ENCODE measurements at regions not wholly inside any gene's neighbourhood (a gene's known extent, or its start where the extent isn't known, plus 50 kb on each side); places are given as distances from the start of the nearest gene placed in this dataset.

DNA sequence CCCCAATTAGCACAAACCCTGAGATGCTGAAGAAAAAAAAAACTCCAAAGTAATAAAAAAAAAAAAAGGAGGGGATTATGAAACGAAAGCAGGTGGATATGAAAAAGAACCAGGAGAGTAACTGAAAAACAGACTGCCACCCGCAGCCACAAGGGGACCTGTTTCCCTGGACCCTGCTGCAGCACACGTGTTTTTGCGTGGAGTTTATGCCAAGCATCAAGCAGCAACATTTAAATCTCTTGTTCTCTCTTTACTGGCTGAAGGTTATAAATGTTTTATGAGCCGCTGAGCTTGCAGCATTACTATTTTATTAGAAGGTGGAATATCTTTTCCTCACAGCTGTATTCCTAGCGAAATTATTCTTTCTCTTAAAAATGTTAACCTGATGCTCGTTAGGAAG, 131.6 kb upstream of the OLIG3 start:
- TF ChIP-seq, protein P1, sequence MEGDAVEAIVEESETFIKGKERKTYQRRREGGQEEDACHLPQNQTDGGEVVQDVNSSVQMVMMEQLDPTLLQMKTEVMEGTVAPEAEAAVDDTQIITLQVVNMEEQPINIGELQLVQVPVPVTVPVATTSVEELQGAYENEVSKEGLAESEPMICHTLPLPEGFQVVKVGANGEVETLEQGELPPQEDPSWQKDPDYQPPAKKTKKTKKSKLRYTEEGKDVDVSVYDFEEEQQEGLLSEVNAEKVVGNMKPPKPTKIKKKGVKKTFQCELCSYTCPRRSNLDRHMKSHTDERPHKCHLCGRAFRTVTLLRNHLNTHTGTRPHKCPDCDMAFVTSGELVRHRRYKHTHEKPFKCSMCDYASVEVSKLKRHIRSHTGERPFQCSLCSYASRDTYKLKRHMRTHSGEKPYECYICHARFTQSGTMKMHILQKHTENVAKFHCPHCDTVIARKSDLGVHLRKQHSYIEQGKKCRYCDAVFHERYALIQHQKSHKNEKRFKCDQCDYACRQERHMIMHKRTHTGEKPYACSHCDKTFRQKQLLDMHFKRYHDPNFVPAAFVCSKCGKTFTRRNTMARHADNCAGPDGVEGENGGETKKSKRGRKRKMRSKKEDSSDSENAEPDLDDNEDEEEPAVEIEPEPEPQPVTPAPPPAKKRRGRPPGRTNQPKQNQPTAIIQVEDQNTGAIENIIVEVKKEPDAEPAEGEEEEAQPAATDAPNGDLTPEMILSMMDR (IDR thresholded peaks at IDR 0.05) = no peak
- TF ChIP-seq EP300 (IDR thresholded peaks at IDR 0.05) = no peak
- TF ChIP-seq POLR2A (IDR thresholded peaks at IDR 0.05) = no peak
- no peak for TF ChIP-seq POLR2AphosphoS5 (IDR thresholded peaks at IDR 0.05)
